ENCODE measurements at regions not wholly inside any gene's neighbourhood (a gene's known extent, or its start where the extent isn't known, plus 50 kb on each side); places are given as distances from the start of the nearest gene placed in this dataset.

- no peaks in the 10 kb centered on the region for H3K27me3 ChIP-seq (ENCODE audit: control insufficient read depth in 3 of 3, insufficient read depth in 3 of 3, low read depth in 1 of 3, low read length in 3 of 3)
- no peak overlapping the region for H2AK5ac ChIP-seq (ENCODE audit: low read depth, low read length)
- no peaks in the 10 kb centered on the region for H3K79me1 ChIP-seq (ENCODE audit: low read depth, low read length)
- no CpG with 5 or more reads among the region's 4 CpGs for WGBS, 2 donors (ENCODE audit: extremely low coverage in 2 of 2, insufficient read length in 2 of 2, insufficient replicate concordance in 1 of 2)
- H3K23ac ChIP-seq (ENCODE audit: low read depth, low read length, poor library complexity), result no peak overlapping the region
- no peak overlapping the region for H2BK5ac ChIP-seq (ENCODE audit: low read length)
- no peak overlapping the region for H3K18ac ChIP-seq (ENCODE audit: low read length)
- H3K14ac ChIP-seq (ENCODE audit: low read length), result no peak overlapping the region
- H2BK12ac ChIP-seq (ENCODE audit: low read length), result no peak overlapping the region
- no peak overlapping the region for H3K9ac ChIP-seq (ENCODE audit: low read depth, low read length, poor library complexity)
- H3K4me2 ChIP-seq (ENCODE audit: insufficient read depth, low read length, poor library complexity, severe bottlenecking), result no peak overlapping the region
- no peak overlapping the region for H4K91ac ChIP-seq (ENCODE audit: low read depth, low read length, poor library complexity)
- no peak overlapping the region for H3K4me3 ChIP-seq (ENCODE audit: low read length in 2 of 2)
- no peaks in the 10 kb centered on the region for H3K9me3 ChIP-seq (replicated peaks in 1 of 2; ENCODE audit: control insufficient read depth in 2 of 2, insufficient read depth in 1 of 2, low read depth in 1 of 2, low read length in 2 of 2)
- H2BK15ac ChIP-seq (ENCODE audit: low read length), result no peak overlapping the region
- H4K8ac ChIP-seq (ENCODE audit: low read depth, low read length), result no peak overlapping the region
- no peak overlapping the region for H2AFZ ChIP-seq (ENCODE audit: low read length)
- no peak overlapping the region for H3K27ac ChIP-seq (replicated peaks; ENCODE audit: low read length)
- H3K4me1 ChIP-seq (ENCODE audit: control insufficient read depth in 2 of 2, insufficient read depth in 1 of 2, low read depth in 1 of 2, low read length in 2 of 2), result peaks cover 0 to 1% of the 10 kb centered on the region in 2 donors
- H3K36me3 ChIP-seq (replicated peaks in 1 of 2; ENCODE audit: control insufficient read depth in 2 of 2, insufficient read depth in 2 of 2, low read length in 2 of 2), result no peaks in the 10 kb centered on the region
- no peak for DNase-seq (ENCODE audit: low spot score)
- no peak overlapping the region for H3K4ac ChIP-seq (ENCODE audit: low read length)
- no peak overlapping the region for H2BK120ac ChIP-seq (ENCODE audit: low read depth, low read length)
These were observed 236.7 kb upstream of the CCNH start for GRCh38 chr5:87649455-87649854.

- no peaks in the 10 kb centered on the region for H3K9me3 ChIP-seq (replicated peaks in 1 of 2; ENCODE audit: control insufficient read depth in 2 of 2, insufficient read depth in 1 of 2, low read depth in 1 of 2, low read length in 2 of 2)
- no peak overlapping the region for H2BK15ac ChIP-seq (ENCODE audit: low read length)
- H2BK120ac ChIP-seq (ENCODE audit: low read depth, low read length), result no peak overlapping the region
- no peaks in the 10 kb centered on the region for H3K27me3 ChIP-seq (ENCODE audit: control insufficient read depth in 3 of 3, insufficient read depth in 3 of 3, low read depth in 1 of 3, low read length in 3 of 3)
- no peak overlapping the region for H2BK5ac ChIP-seq (ENCODE audit: low read length)
- no peak overlapping the region for H2AK5ac ChIP-seq (ENCODE audit: low read depth, low read length)
- no peak overlapping the region for H3K27ac ChIP-seq (replicated peaks; ENCODE audit: low read length)
- H3K4me2 ChIP-seq (ENCODE audit: insufficient read depth, low read length, poor library complexity, severe bottlenecking), result no peak overlapping the region
- no peaks in the 10 kb centered on the region for H3K79me1 ChIP-seq (ENCODE audit: low read depth, low read length)
- no peak overlapping the region for H2BK12ac ChIP-seq (ENCODE audit: low read length)
- no peak overlapping the region for H3K4me3 ChIP-seq (ENCODE audit: low read length in 2 of 2)
- H3K18ac ChIP-seq (ENCODE audit: low read length), result no peak overlapping the region
- no peak overlapping the region for H3K9ac ChIP-seq (ENCODE audit: low read depth, low read length, poor library complexity)
- H3K36me3 ChIP-seq (replicated peaks in 1 of 2; ENCODE audit: control insufficient read depth in 2 of 2, insufficient read depth in 2 of 2, low read length in 2 of 2), result no peaks in the 10 kb centered on the region
- no peak overlapping the region for H3K23ac ChIP-seq (ENCODE audit: low read depth, low read length, poor library complexity)
- H4K8ac ChIP-seq (ENCODE audit: low read depth, low read length), result no peak overlapping the region
- no peak overlapping the region for H3K14ac ChIP-seq (ENCODE audit: low read length)
- H2AFZ ChIP-seq (ENCODE audit: low read length), result no peak overlapping the region
- no peak overlapping the region for H4K91ac ChIP-seq (ENCODE audit: low read depth, low read length, poor library complexity)
- peaks cover 0 to 1% of the 10 kb centered on the region in 2 donors for H3K4me1 ChIP-seq (ENCODE audit: control insufficient read depth in 2 of 2, insufficient read depth in 1 of 2, low read depth in 1 of 2, low read length in 2 of 2)
- no CpG with 5 or more reads among the region's 3 CpGs for WGBS, 2 donors (ENCODE audit: extremely low coverage in 2 of 2, insufficient read length in 2 of 2, insufficient replicate concordance in 1 of 2)
- DNase-seq (ENCODE audit: low spot score), result no peak
- H3K4ac ChIP-seq (ENCODE audit: low read length), result no peak overlapping the region
These were observed 232.5 kb upstream of the CCNH start for GRCh38 chr5:87645224-87645623.

GRCh38 chr5:87640902-87641301 is 228.2 kb upstream of the CCNH start:
- H3K4ac ChIP-seq (ENCODE audit: low read length), result no peak overlapping the region
- no peaks in the 10 kb centered on the region for H3K36me3 ChIP-seq (replicated peaks in 1 of 2; ENCODE audit: control insufficient read depth in 2 of 2, insufficient read depth in 2 of 2, low read length in 2 of 2)
- no peak overlapping the region for H3K23ac ChIP-seq (ENCODE audit: low read depth, low read length, poor library complexity)
- H2BK120ac ChIP-seq (ENCODE audit: low read depth, low read length), result no peak overlapping the region
- H4K91ac ChIP-seq (ENCODE audit: low read depth, low read length, poor library complexity), result no peak overlapping the region
- no peak overlapping the region for H2AK5ac ChIP-seq (ENCODE audit: low read depth, low read length)
- no peak overlapping the region for H3K14ac ChIP-seq (ENCODE audit: low read length)
- no peak overlapping the region for H3K18ac ChIP-seq (ENCODE audit: low read length)
- H4K8ac ChIP-seq (ENCODE audit: low read depth, low read length), result no peak overlapping the region
- H2AFZ ChIP-seq (ENCODE audit: low read length), result no peak overlapping the region
- H3K4me1 ChIP-seq (ENCODE audit: control insufficient read depth in 2 of 2, insufficient read depth in 1 of 2, low read depth in 1 of 2, low read length in 2 of 2), result no peaks in the 10 kb centered on the region
- no peak overlapping the region for H3K27ac ChIP-seq (replicated peaks; ENCODE audit: low read length)
- H3K9me3 ChIP-seq (replicated peaks in 1 of 2; ENCODE audit: control insufficient read depth in 2 of 2, insufficient read depth in 1 of 2, low read depth in 1 of 2, low read length in 2 of 2), result no peaks in the 10 kb centered on the region
- no peak overlapping the region for H3K4me2 ChIP-seq (ENCODE audit: insufficient read depth, low read length, poor library complexity, severe bottlenecking)
- H3K79me1 ChIP-seq (ENCODE audit: low read depth, low read length), result no peaks in the 10 kb centered on the region
- DNase-seq (ENCODE audit: low spot score), result no peak
- no peak overlapping the region for H2BK12ac ChIP-seq (ENCODE audit: low read length)
- no peak overlapping the region for H3K9ac ChIP-seq (ENCODE audit: low read depth, low read length, poor library complexity)
- no peak overlapping the region for H3K4me3 ChIP-seq (ENCODE audit: low read length in 2 of 2)
- H3K27me3 ChIP-seq (ENCODE audit: control insufficient read depth in 3 of 3, insufficient read depth in 3 of 3, low read depth in 1 of 3, low read length in 3 of 3), result no peaks in the 10 kb centered on the region
- H2BK15ac ChIP-seq (ENCODE audit: low read length), result no peak overlapping the region
- no peak overlapping the region for H2BK5ac ChIP-seq (ENCODE audit: low read length)

GRCh38 chr5:87627363-87627762 is 214.6 kb upstream of the CCNH start:
- no peak overlapping the region for H3K4me3 ChIP-seq (ENCODE audit: low read length in 2 of 2)
- no peak overlapping the region for H2BK5ac ChIP-seq (ENCODE audit: low read length)
- no peak overlapping the region for H3K18ac ChIP-seq (ENCODE audit: low read length)
- no peak overlapping the region for H2AFZ ChIP-seq (ENCODE audit: low read length)
- H2AK5ac ChIP-seq (ENCODE audit: low read depth, low read length), result no peak overlapping the region
- no peak overlapping the region for H2BK12ac ChIP-seq (ENCODE audit: low read length)
- H3K23ac ChIP-seq (ENCODE audit: low read depth, low read length, poor library complexity), result no peak overlapping the region
- H3K36me3 ChIP-seq (replicated peaks in 1 of 2; ENCODE audit: control insufficient read depth in 2 of 2, insufficient read depth in 2 of 2, low read length in 2 of 2), result no peaks in the 10 kb centered on the region
- no CpG with 5 or more reads among the region's 1 CpG for WGBS, 2 donors (ENCODE audit: extremely low coverage in 2 of 2, insufficient read length in 2 of 2, insufficient replicate concordance in 1 of 2)
- H2BK120ac ChIP-seq (ENCODE audit: low read depth, low read length), result no peak overlapping the region
- H4K8ac ChIP-seq (ENCODE audit: low read depth, low read length), result no peak overlapping the region
- no peak overlapping the region for H2BK15ac ChIP-seq (ENCODE audit: low read length)
- H3K27ac ChIP-seq (replicated peaks; ENCODE audit: low read length), result no peak overlapping the region
- H3K4me1 ChIP-seq (ENCODE audit: control insufficient read depth in 2 of 2, insufficient read depth in 1 of 2, low read depth in 1 of 2, low read length in 2 of 2), result no peaks in the 10 kb centered on the region
- no peaks in the 10 kb centered on the region for H3K9me3 ChIP-seq (replicated peaks in 1 of 2; ENCODE audit: control insufficient read depth in 2 of 2, insufficient read depth in 1 of 2, low read depth in 1 of 2, low read length in 2 of 2)
- no peaks in the 10 kb centered on the region for H3K79me1 ChIP-seq (ENCODE audit: low read depth, low read length)
- H3K4me2 ChIP-seq (ENCODE audit: insufficient read depth, low read length, poor library complexity, severe bottlenecking), result no peak overlapping the region
- H3K4ac ChIP-seq (ENCODE audit: low read length), result no peak overlapping the region
- H3K27me3 ChIP-seq (ENCODE audit: control insufficient read depth in 3 of 3, insufficient read depth in 3 of 3, low read depth in 1 of 3, low read length in 3 of 3), result no peaks in the 10 kb centered on the region
- no peak overlapping the region for H3K14ac ChIP-seq (ENCODE audit: low read length)
- no peak overlapping the region for H4K91ac ChIP-seq (ENCODE audit: low read depth, low read length, poor library complexity)
- no peak overlapping the region for H3K9ac ChIP-seq (ENCODE audit: low read depth, low read length, poor library complexity)
- DNase-seq (ENCODE audit: low spot score), result no peak

All from neuronal stem cell (in vitro differentiated cells).